GM19099 (cell line): ENCODE measurements at regions not wholly inside any gene's neighbourhood (a gene's known extent, or its start where the extent isn't known, plus 50 kb on each side); places are given as distances from the start of the nearest gene placed in this dataset.

Experiments used
- POLR2A ChIP-seq: IDR thresholded peaks from 3 replicates; pipeline ENCODE4 v1.6.1; 2011; ENCODE audit warnings: low read depth; ENCODE audit not compliant: insufficient read length; ENCODE audit errors: extremely low read depth

DNA sequence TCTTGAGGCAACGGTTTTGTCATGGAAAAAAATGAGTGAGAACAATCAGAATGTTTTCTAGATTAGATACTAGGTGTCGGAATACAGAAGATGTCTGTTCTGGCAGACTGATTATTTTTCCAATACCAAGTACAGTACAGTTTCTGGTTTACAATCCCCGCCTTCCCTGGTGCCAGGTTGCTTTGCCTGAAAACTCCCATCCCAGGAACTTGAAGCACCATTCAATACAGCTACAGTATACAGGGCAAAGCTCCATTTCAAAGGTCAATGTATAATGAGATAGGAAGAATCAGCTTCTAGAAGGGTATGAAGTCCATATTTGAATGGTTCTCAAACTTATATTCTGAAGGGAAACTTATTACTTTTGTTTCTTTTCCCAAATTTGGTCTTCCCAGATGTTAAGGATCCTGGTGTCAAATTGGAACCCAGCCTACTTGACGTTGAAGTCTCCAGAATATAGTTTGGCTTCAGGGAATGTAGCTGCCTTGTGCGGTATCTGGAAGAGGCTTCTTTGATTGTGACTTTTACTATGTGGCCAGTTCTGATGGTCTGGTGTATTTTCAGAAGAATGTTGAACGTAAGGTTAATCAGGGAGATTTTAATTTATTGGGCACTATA, 238.0 kb upstream of the ATP2B1 start:
- TF ChIP-seq POLR2A = no peak

GRCh38 chr12:89945123-89945522, 236.5 kb upstream of the ATP2B1 start:
- no peak for TF ChIP-seq POLR2A

GRCh38 chr12:89943463-89943862, 234.8 kb upstream of the ATP2B1 start:
- no peak for TF ChIP-seq POLR2A

DNA sequence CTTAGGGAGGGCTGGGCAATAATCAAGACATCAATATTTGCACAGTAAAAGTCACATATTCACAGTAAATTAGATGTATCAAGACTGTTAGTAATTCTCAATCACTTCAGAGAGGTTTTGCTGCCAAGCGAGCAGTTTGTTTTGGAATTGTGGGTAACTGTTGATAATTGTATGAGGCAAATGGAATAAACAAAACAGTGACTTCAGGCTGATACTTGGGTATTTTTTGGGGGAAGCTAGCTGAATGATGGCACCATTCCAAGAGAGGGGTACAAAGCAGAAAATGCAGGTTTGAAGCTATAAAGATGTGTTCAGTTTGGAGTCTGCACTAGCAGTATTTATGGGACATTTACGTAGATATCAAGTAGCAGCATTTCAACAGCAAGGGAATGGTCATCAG, 232.8 kb upstream of the ATP2B1 start:
- TF ChIP-seq POLR2A = no peak

- TF ChIP-seq POLR2A = no peak
Measured at GRCh38 chr12:89939522-89940215, 231.0 kb upstream of the ATP2B1 start.

DNA sequence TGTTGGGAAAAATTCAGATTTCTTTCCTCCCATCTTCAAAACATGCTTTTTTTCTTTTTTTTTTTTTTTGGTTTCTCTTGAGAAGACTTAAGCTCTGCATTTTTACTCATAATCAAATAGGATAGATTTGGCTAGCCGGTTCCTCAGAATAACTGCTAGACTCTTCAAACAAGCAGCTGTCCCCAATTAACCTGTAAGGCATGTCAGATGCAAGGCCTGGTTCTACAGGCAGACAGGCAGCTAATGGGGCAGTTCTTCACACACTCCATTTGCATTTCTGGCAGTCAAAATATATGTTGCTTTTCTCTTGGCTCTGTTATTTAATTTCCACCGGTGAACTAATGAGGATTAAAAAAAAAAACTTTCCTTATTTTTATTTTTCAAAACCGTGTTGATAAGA, 228.0 kb upstream of the ATP2B1 start:
- no peak for TF ChIP-seq POLR2A

- no peak for TF ChIP-seq POLR2A
Measured at GRCh38 chr12:89935850-89936249, 227.2 kb upstream of the ATP2B1 start.

- TF ChIP-seq POLR2A = no peak
Measured at GRCh38 chr12:89933911-89934310, 225.3 kb upstream of the ATP2B1 start.

- no peak for TF ChIP-seq POLR2A
Measured at GRCh38 chr12:89932954-89933353, 224.3 kb upstream of the ATP2B1 start.

GRCh38 chr12:89928467-89928866, 219.8 kb upstream of the ATP2B1 start:
- TF ChIP-seq POLR2A = peak; percentile 39

DNA sequence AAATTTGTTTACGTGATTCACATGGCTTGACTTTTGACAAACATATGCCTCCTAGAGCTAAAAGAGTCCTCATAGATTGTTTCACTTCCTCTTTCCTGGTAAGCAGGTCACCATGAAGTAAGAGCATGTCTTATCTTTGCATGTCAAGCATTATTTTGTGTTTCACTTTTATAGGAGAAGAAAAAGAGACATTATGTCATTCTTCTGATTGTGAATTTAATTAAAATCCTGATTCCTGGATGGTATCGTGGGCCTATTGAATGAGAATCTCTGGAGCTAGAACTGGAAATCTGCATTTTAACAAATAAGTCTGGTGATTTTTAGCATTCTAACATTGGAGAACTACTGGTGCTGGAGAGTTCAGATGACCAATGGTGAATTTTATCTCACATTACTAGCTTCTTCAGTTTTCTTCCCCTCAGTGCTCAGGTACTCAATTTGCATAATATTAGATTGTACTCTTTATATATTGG, 218.6 kb upstream of the ATP2B1 start:
- TF ChIP-seq POLR2A = no peak

GRCh38 chr12:89924191-89924590, 215.6 kb upstream of the ATP2B1 start:
- no peak for TF ChIP-seq POLR2A

GRCh38 chr12:89923091-89923490, 214.5 kb upstream of the ATP2B1 start:
- no peak for TF ChIP-seq POLR2A

DNA sequence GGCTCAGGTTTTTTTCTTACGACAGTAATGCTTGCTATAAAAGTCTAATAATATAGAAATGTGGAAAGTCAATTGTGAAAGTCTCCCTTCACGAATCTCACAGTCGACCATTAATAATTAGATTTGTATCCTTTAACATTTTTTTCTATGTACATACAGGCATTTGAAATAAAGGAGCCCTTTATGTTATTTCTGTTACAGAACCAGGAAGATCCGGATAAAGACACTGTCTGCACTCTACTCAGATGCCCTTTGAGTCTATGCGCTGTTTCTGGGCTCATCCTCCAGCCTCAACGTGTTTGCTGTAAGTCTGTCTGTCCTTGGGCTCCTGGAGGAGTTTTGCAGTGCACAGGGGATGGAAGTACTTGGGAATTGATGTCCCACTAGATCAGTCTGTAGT, 212.2 kb upstream of the ATP2B1 start:
- no peak for TF ChIP-seq POLR2A

DNA sequence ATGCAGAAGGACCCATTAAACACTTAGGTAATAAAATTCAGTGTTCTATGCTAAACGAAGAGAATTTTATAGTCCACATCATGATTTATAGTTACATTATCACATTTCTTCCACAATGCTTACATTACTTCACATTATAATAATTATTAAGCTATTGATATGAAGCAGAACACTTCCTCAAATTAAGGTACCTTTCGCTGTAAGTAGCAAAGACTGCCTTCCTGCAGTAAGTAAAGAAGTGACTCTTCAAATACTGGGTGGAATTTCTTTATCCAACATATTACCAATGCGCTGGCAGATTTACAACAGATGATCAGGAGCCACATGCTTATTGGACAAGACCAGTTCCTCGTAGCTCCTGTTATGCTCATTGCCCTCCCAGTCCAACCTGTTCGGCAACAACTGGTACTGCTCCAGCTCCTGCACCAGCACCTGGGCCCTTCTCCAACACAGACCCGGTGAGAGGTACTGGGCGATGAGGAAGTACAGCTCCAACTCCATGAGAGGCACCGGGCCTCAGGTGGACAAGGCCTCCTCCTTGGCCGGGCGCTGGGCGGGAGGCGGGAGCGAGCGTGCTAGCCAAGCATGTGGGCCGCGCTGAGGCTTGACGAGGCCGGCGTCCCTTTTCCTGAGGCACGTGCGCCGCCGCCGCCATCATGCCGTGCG, 210.7 kb upstream of the ATP2B1 start:
- no peak for TF ChIP-seq POLR2A
